AG04450 (cell line): ENCODE measurements at regions not wholly inside any gene's neighbourhood (a gene's known extent, or its start where the extent isn't known, plus 50 kb on each side); places are given as distances from the start of the nearest gene placed in this dataset.
A peak's percentile ranks its signal among the peaks of the same experiment; 100 is the strongest.

Experiments
- CTCF ChIA-PET: fragments of 300-600, 350-600 bp; formaldehyde crosslinking; extraction: SDS; loops from one replicate; lab custom pipeline; 2022; ENCODE audit warnings: antibody characterized with exemption, inconsistent platforms; lab: Charles Lee
- POLR2A ChIA-PET: fragments of 350-600 bp; formaldehyde crosslinking; extraction: SDS; loops from one replicate; lab custom pipeline; 2021; ENCODE audit warnings: antibody characterized with exemption, inconsistent platforms; lab: Yijun Ruan, JAX
- DNase-seq: peaks from one replicate; pipeline ENCODE4 v3.0.0-alpha.2; 2011; ENCODE audit warnings: low read depth, low spot score
- H3K27ac ChIP-seq: one replicate; pipeline ENCODE4 v1.5.1; 2012; ENCODE audit warnings: low read depth, low read length, control low read depth
- H3K27me3 ChIP-seq: one replicate; pipeline ENCODE4 v1.6.0; 2012; ENCODE audit warnings: low read length; ENCODE audit not compliant: control insufficient read depth, insufficient read depth
- H3K4me3 ChIP-seq: 2 replicates; pipeline ENCODE4 v1.5.1; 2011; ENCODE audit warnings: mild to moderate bottlenecking, low read depth, low read length, control low read depth
- H3K9me3 ChIP-seq: 2 replicates; pipeline ENCODE4 v1.5.1; 2012; ENCODE audit warnings: low read length; ENCODE audit not compliant: control insufficient read depth, insufficient read depth
- CTCF ChIP-seq: IDR thresholded peaks from 2 replicates; pipeline ENCODE4 v1.5.1; 2011; ENCODE audit warnings: low read depth, low read length, control low read depth, inconsistent platforms

DNA sequence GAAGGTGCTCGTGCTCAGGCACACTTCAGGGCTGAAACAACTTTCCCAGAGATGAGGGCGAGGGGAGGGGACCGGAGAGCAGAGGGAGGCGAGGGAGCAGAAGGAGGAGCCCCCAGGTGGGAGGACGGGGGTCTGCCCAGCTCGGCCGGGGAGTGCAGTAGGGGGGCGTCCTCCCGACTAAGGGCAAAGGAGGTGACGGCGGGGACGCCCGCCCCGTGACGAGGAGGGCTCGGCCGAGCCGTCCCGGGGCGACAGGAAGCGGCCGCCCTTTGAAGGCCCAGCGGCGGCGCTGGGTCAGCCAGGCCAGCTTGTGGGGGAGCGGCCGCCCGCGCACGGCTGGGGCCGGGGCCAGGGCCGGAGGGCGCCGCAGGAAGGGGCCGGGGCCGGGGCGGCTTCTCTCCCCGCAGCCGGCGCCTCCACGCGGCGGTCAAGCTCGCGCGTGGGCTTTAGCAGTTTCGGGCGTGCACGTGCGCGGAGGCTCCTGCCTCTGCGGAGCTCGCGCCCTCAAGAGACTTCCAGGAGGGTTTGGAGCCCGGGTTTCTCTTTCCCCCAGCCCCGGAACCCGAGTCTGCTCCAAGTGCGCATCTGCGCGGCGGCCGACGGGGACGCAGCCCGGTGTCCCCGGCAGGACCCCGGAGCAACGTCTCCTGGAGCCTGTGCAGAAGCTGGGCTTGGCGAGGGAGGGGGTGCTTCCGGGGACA is 100.8 kb upstream of the SLC45A1 start:
- Histone ChIP-seq H3K27me3 (no peaks in the 10 kb centered on the region), H3K27ac (peak overlapping the region; percentile 57), H3K4me3 (no peak overlapping the region), H3K9me3 (no peaks in the 10 kb centered on the region)
- no peak for DNase-seq
- POLR2A ChIA-PET = interaction anchor here (0.8 kb wide), 1 partner anchor 15 kb away, joined by 3 read pairs; no protein-coding TSS in a partner anchor
- no peak for TF ChIP-seq CTCF
- CTCF ChIA-PET = interaction anchor here (0.7 kb wide), 2 partner anchors 140 to 192 kb away, joined by 3 to 5 read pairs; no protein-coding TSS in a partner anchor

DNA sequence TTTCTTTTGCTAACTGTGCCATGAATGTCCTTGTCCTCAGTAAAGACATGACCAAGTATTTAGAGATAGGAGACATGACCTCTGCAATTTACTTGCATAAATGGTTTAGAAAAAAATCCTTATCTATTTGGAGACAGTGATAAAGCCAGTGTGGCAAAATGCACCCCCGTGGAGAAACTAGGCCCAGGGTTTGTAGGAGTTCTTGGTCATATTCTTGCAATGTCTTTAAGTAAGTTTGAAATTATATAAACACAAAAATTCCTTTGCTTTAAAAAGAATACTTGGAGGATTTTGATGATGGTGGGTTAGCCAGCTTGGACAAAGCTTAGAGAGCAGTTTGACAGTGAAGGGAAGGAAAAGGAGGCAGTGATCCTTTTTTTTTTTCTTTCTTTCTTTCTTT is 101.9 kb upstream of the SLC45A1 start:
- Histone ChIP-seq H3K27ac (peak overlapping the region; percentile 57), H3K27me3 (no peaks in the 10 kb centered on the region), H3K4me3 (no peak overlapping the region), H3K9me3 (no peaks in the 10 kb centered on the region)
- POLR2A ChIA-PET = interaction anchor here (0.6 to 0.7 kb wide), 4 partner anchors 46 to 201 kb away, joined by 4 to 7 read pairs (median 6); no protein-coding TSS in a partner anchor
- no peak for DNase-seq
- no peak for TF ChIP-seq CTCF
- CTCF ChIA-PET = no interaction called here

DNA sequence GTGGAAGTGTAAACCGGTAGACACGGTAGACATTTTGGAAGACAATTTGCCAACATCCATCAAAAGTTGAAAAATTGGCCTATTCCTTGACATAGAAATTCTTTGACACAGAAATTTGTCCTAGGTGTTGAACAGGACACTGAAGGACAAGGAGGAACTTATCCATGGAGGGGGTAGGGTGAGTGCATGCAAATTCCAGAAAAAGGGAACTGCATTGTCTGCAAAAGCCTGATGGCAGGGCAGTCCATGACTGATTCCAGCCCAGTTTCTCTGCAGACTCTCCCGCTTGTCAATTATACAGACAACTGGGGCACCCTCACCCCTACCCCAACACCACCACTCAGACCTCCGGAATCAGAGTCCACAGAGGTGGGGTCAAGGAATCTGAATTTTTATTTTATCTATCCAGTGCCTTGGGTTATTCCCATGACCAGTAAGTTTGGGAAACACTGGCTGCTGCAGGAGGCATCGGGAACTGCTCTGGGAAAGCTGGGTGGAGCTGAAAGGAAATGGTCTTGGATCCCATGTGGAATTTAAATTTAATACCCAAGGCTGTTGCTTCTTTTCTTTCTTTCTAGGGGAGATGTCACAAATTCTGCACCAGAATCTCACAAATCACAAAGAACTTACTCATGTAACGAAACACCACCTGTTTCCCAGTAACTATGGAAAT is 103.3 kb upstream of the SLC45A1 start:
- CTCF ChIA-PET = no interaction called here
- POLR2A ChIA-PET = no interaction called here
- Histone ChIP-seq H3K27me3 (no peaks in the 10 kb centered on the region), H3K27ac (peak overlapping the region; percentile 31), H3K4me3 (no peak overlapping the region), H3K9me3 (no peaks in the 10 kb centered on the region)
- DNase-seq = no peak
- TF ChIP-seq CTCF = peak; percentile 11; the same call in 1 of the 2 replicates

GRCh38 chr1:8213676-8214075 is 104.2 kb upstream of the SLC45A1 start:
- no peak for TF ChIP-seq CTCF
- no peak overlapping the region for H3K4me3 ChIP-seq
- H3K27ac ChIP-seq = no peak overlapping the region
- CTCF ChIA-PET = no interaction called here
- DNase-seq = no peak
- POLR2A ChIA-PET = no interaction called here
- no peaks in the 10 kb centered on the region; the same call in 1 of the 2 replicates for H3K9me3 ChIP-seq
- H3K27me3 ChIP-seq = no peaks in the 10 kb centered on the region

GRCh38 chr1:8213136-8213535 is 104.8 kb upstream of the SLC45A1 start:
- H3K27me3 ChIP-seq = no peaks in the 10 kb centered on the region
- CTCF ChIA-PET = no interaction called here

More at GRCh38 chr1:8213136-8213535, 104.8 kb upstream of the SLC45A1 start:
- DNase-seq = no peak
- H3K27ac ChIP-seq = no peak overlapping the region
- TF ChIP-seq CTCF = no peak
- POLR2A ChIA-PET = interaction anchor here (0.5 to 1.0 kb wide), 6 partner anchors 7 to 216 kb away, joined by 3 to 8 read pairs (median 3); no protein-coding TSS in a partner anchor
- no peak overlapping the region for H3K4me3 ChIP-seq
- no peaks in the 10 kb centered on the region; the same call in 1 of the 2 replicates for H3K9me3 ChIP-seq
